Caco-2 (cell line): ENCODE measurements at regions not wholly inside any gene's neighbourhood (a gene's known extent, or its start where the extent isn't known, plus 50 kb on each side); places are given as distances from the start of the nearest gene placed in this dataset.

ENCODE experiments used
- BruUV-seq: library from RNA; stranded (reverse); fragments of 400-500 nt; replicated peaks from 2 replicates; lab custom pipeline; 2021; lab: Mats Ljungman, UMichigan
- CTCF ChIA-PET: fragments of 300-600 bp; sonication (Branson Sonifier 250); formaldehyde crosslinking; loops from one replicate; lab custom pipeline; 2022; ENCODE audit warnings: antibody characterized with exemption; lab: Charles Lee
- POLR2A ChIA-PET: fragments of 300-600 bp; sonication (Branson Sonifier 250); formaldehyde crosslinking; loops from one replicate; lab custom pipeline; 2022; ENCODE audit warnings: antibody characterized with exemption; lab: Charles Lee
- DNase-seq, 2 experiments: peaks; one replicate each; pipeline versions ENCODE4 v3.0.0 to v3.0.0-alpha.2; 2020 to 2022
- H3K27me3 ChIP-seq: replicated peaks from 2 replicates; pipeline ENCODE4 v1.6.0; 2011; ENCODE audit warnings: low read length; ENCODE audit not compliant: control insufficient read depth, insufficient read depth
- H3K36me3 ChIP-seq: 2 replicates; pipeline ENCODE4 v1.5.1; 2011; ENCODE audit warnings: low read length; ENCODE audit not compliant: control insufficient read depth, insufficient read depth
- H3K4me1 ChIP-seq: fragments of 250-450 bp; sonication (Bioruptor Pico); 2 replicates; pipeline ENCODE4 v1.5.1; 2020; ENCODE audit warnings: mild to moderate bottlenecking
- H3K4me3 ChIP-seq: 2 replicates; pipeline ENCODE4 v1.5.1; 2011; ENCODE audit warnings: low read depth, mild to moderate bottlenecking, control low read depth, low read length
- H3K9me3 ChIP-seq: fragments of 250-450 bp; sonication (Bioruptor Pico); 2 replicates; pipeline ENCODE4 v1.5.1; 2020; ENCODE audit warnings: mild to moderate bottlenecking, moderate library complexity
- H3K27ac Mint-ChIP-seq: one replicate; pipeline ENCODE4 v1.8.0; 2022; ENCODE audit warnings: mixed read lengths; ENCODE audit not compliant: unreplicated experiment
- H3K27me3 Mint-ChIP-seq: one replicate; pipeline ENCODE4 v1.8.0; 2022; ENCODE audit warnings: mixed read lengths; ENCODE audit not compliant: insufficient read depth, unreplicated experiment
- H3K36me3 Mint-ChIP-seq: one replicate; pipeline ENCODE4 v1.8.0; 2022; ENCODE audit warnings: mild to moderate bottlenecking, mixed read lengths; ENCODE audit not compliant: insufficient read depth, unreplicated experiment
- H3K4me1 Mint-ChIP-seq: one replicate; pipeline ENCODE4 v1.8.0; 2022; ENCODE audit warnings: low read depth, mixed read lengths; ENCODE audit not compliant: unreplicated experiment
- H3K4me3 Mint-ChIP-seq: one replicate; pipeline ENCODE4 v1.8.0; 2022; ENCODE audit warnings: mild to moderate bottlenecking, moderate library complexity, mixed read lengths; ENCODE audit not compliant: unreplicated experiment
- H3K9me3 Mint-ChIP-seq: one replicate; pipeline ENCODE4 v1.8.0; 2022; ENCODE audit warnings: mixed read lengths; ENCODE audit not compliant: unreplicated experiment
- CTCF ChIP-seq, 2 experiments: fragments of 200-600 bp in 1 of 2; IDR thresholded peaks; 1 replicate in 1 of 2; 2 replicates in 1 of 2; pipeline versions ENCODE4 v1.5.1 to v1.8.0; 2011 to 2022; ENCODE audit warnings: antibody characterized with exemption in 1 of 2, control low read depth in 1 of 2, inconsistent platforms in 1 of 2, low read depth in 1 of 2, low read length in 1 of 2, mild to moderate bottlenecking in 1 of 2, moderate library complexity in 1 of 2; ENCODE audit not compliant: insufficient read depth in 1 of 2, severe bottlenecking in 1 of 2, unreplicated experiment in 1 of 2
- intact Hi-C: fragments of 100-400 bp; cut with micrococcal nuclease; formaldehyde crosslinking; loops from one replicate; pipeline ENCODE4 v1.10.0; 2022; ENCODE audit not compliant: unreplicated experiment

DNA sequence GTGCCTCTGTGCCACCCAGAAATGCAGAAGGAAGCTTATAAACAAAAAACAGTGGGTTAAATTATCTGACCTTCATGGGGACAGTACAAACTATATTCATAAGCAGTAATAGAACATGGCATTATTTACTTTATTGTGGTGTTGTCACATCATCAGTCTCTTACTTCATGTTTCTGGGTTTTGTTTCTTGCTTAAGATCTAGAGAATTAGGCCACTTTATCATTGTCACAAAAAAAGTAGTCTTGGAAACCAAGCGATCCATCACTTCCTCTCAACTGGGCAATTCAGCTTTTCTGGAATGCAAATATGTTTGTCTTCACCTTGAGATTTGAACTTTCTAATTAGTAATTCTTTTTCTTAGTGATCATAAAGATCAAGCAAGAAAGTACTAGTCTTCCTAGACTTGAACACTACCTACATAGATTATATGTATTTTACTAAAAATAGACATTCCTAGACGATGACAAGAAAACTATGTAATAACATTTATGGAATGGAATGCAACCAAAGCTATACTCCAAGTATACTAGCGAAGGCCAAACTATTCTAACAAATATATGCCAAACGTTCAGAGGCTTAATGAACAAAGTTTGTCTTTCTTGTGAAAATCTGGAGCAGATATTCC is 363.4 kb downstream of the DAD1 start:
- ChIA-PET POLR2A (no interaction called here), CTCF (interaction anchor here (0.6 to 2.2 kb wide), 10 partner anchors 25 to 323 kb away, joined by 3 to 11 read pairs (median 4); no protein-coding TSS in a partner anchor)
- Mint-ChIP-seq H3K4me3 (no peak overlapping the region), H3K27ac (peak overlapping the region; percentile 39), H3K27me3 (no peaks in the 10 kb centered on the region), H3K9me3 (peaks cover 5% of the 10 kb centered on the region), H3K36me3 (peaks cover 3% of the 10 kb centered on the region), H3K4me1 (no peaks in the 10 kb centered on the region)
- no peaks in the 10 kb centered on the region for H3K9me3 ChIP-seq
- no peak for TF ChIP-seq CTCF (IDR thresholded peaks at IDR 0.05; ENCODE audit: insufficient read depth in 1 of 2, low read depth in 1 of 2, low read length in 1 of 2, severe bottlenecking in 1 of 2, unreplicated experiment in 1 of 2)
- no TSS peak for BruUV-seq
- no peak for DNase-seq
- H3K4me3 ChIP-seq, result no peak overlapping the region
- H3K4me1 ChIP-seq, result peaks cover 15% of the 10 kb centered on the region
- H3K36me3 ChIP-seq, result no peaks in the 10 kb centered on the region
- intact Hi-C loops, result loop anchor here (1.0 to 10.0 kb wide), 6 partner anchors 40 to 247 kb away; no protein-coding TSS in a partner anchor
- no peaks in the 10 kb centered on the region for H3K27me3 ChIP-seq

DNA sequence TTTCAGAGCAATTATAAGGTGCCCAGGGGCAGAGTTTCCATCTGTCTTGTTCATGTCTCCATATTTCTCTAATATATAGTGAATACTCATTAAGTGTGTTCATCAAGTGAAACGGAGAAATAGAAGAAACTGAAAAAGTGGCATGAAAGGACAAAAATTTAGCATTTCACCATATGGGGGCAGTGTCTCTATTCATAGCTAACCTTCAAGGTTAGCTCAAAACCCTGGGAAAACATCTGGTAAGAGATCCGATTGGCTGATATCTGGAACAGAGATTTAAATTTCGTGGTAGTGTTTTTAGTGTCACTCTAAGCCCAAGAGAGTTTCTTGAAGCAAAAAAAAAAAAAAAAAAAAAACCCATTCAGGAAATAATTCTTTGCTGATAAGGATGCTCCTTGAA is 367.5 kb downstream of the DAD1 start:
- intact Hi-C loops, result loop anchor here (2.0 to 10.0 kb wide), 2 partner anchors 57 to 249 kb away; no protein-coding TSS in a partner anchor
- Mint-ChIP-seq H3K4me1 (peaks cover 6% of the 10 kb centered on the region), H3K27ac (no peak overlapping the region), H3K36me3 (no peaks in the 10 kb centered on the region), H3K9me3 (no peaks in the 10 kb centered on the region), H3K4me3 (no peak overlapping the region), H3K27me3 (no peaks in the 10 kb centered on the region)
- TF ChIP-seq CTCF (IDR thresholded peaks at IDR 0.05; ENCODE audit: insufficient read depth in 1 of 2, low read depth in 1 of 2, low read length in 1 of 2, severe bottlenecking in 1 of 2, unreplicated experiment in 1 of 2), result peak; percentile 15 to 43
- Histone ChIP-seq H3K4me1 (peaks cover 9% of the 10 kb centered on the region), H3K9me3 (no peaks in the 10 kb centered on the region), H3K4me3 (no peak overlapping the region), H3K36me3 (no peaks in the 10 kb centered on the region), H3K27me3 (no peaks in the 10 kb centered on the region)
- BruUV-seq, result no TSS peak
- ChIA-PET CTCF (interaction anchor here (0.6 to 1.8 kb wide), 24 partner anchors 19 to 535 kb away, joined by 3 to 19 read pairs (median 6); no protein-coding TSS in a partner anchor), POLR2A (no interaction called here)
- peak in 1 of 2 experiments; percentile 29 for DNase-seq

- H3K4me3 ChIP-seq, result no peak overlapping the region
- no peak overlapping the region for H3K4me3 Mint-ChIP-seq
- BruUV-seq, result no TSS peak
- H3K36me3 ChIP-seq, result no peaks in the 10 kb centered on the region
- no peaks in the 10 kb centered on the region for H3K27me3 Mint-ChIP-seq
- TF ChIP-seq CTCF (IDR thresholded peaks at IDR 0.05; ENCODE audit: insufficient read depth in 1 of 2, low read depth in 1 of 2, low read length in 1 of 2, severe bottlenecking in 1 of 2, unreplicated experiment in 1 of 2), result no peak
- ChIA-PET POLR2A (no interaction called here), CTCF (interaction anchor here (0.8 to 3.1 kb wide), 10 partner anchors 19 to 252 kb away, joined by 3 to 15 read pairs (median 5); no protein-coding TSS in a partner anchor)
- intact Hi-C loops, result loop anchor here (2.0 to 10.0 kb wide), 2 partner anchors 56 to 250 kb away; no protein-coding TSS in a partner anchor
- H3K36me3 Mint-ChIP-seq, result no peaks in the 10 kb centered on the region
- DNase-seq, result no peak
- H3K9me3 ChIP-seq, result no peaks in the 10 kb centered on the region
- H3K4me1 Mint-ChIP-seq, result peaks cover 6% of the 10 kb centered on the region
- peaks cover 2% of the 10 kb centered on the region; the same call in 1 of the 2 replicates for H3K4me1 ChIP-seq
- H3K27me3 ChIP-seq, result no peaks in the 10 kb centered on the region
- H3K27ac Mint-ChIP-seq, result no peak overlapping the region
- no peaks in the 10 kb centered on the region for H3K9me3 Mint-ChIP-seq
Measured at GRCh38 chr14:22220427-22220826, 368.6 kb downstream of the DAD1 start.
